ENCODE measurements at regions not wholly inside any gene's neighbourhood (a gene's known extent, or its start where the extent isn't known, plus 50 kb on each side); places are given as distances from the start of the nearest gene placed in this dataset.
"Not testable (repeated sequence)": the region's sequence is repeated elsewhere in the genome, so short reads cannot be mapped to it uniquely, and the experiment has no call there.

GRCh38 chr3:101999177-101999779, 150.0 kb downstream of the NFKBIZ start:
- DNase-seq: no peak

GRCh38 chr3:102000620-102001209, 151.4 kb downstream of the NFKBIZ start:
- no peak for DNase-seq

- DNase-seq: no peak
Measured at GRCh38 chr3:102002056-102002455, 152.7 kb downstream of the NFKBIZ start.

GRCh38 chr3:102004561-102004960, 155.2 kb downstream of the NFKBIZ start:
- no peak for DNase-seq

- no peak for DNase-seq
Measured at GRCh38 chr3:102005551-102005950, 156.2 kb downstream of the NFKBIZ start.

- DNase-seq: no peak
Measured at GRCh38 chr3:102006812-102007485, 157.6 kb downstream of the NFKBIZ start.

- not testable (repeated sequence) for DNase-seq
Measured at GRCh38 chr3:102008436-102008835, 159.1 kb downstream of the NFKBIZ start.

GRCh38 chr3:102016417-102016816, 167.1 kb downstream of the NFKBIZ start:
- DNase-seq: peak in 1 of 2 donors; percentile 16

- peak in 1 of 2 donors; percentile 5 for DNase-seq
Measured at GRCh38 chr3:102017784-102018183, 168.5 kb downstream of the NFKBIZ start.

GRCh38 chr3:102018551-102018950, 169.2 kb downstream of the NFKBIZ start:
- DNase-seq: peak; percentile 68 to 81

- DNase-seq: peak; percentile 53 to 69
Measured at GRCh38 chr3:102020735-102021134, 171.4 kb downstream of the NFKBIZ start.

- DNase-seq: peak; percentile 10 to 56
Measured at GRCh38 chr3:102024270-102024904, 175.1 kb downstream of the NFKBIZ start.

GRCh38 chr3:102025606-102026270, 176.4 kb downstream of the NFKBIZ start:
- peak; percentile 34 to 60 for DNase-seq

- peak; percentile 74 to 88 for DNase-seq
Measured at GRCh38 chr3:102026656-102027055, 177.3 kb downstream of the NFKBIZ start.

- DNase-seq: peak; percentile 83
Measured at GRCh38 chr3:102030661-102031060, 181.3 kb downstream of the NFKBIZ start.

GRCh38 chr3:102031834-102032233, 182.5 kb downstream of the NFKBIZ start:
- no peak for DNase-seq

- DNase-seq: no peak
Measured at GRCh38 chr3:102032491-102033383, 183.4 kb downstream of the NFKBIZ start.

GRCh38 chr3:102034639-102035451, 185.5 kb downstream of the NFKBIZ start:
- DNase-seq: no peak

GRCh38 chr3:102036017-102036416, 186.7 kb downstream of the NFKBIZ start:
- no peak for DNase-seq

GRCh38 chr3:102036472-102036871, 187.2 kb downstream of the NFKBIZ start:
- DNase-seq: no peak

GRCh38 chr3:102037209-102037608, 187.9 kb downstream of the NFKBIZ start:
- no peak for DNase-seq
